ENCODE measurements at regions not wholly inside any gene's neighbourhood (a gene's known extent, or its start where the extent isn't known, plus 50 kb on each side); places are given as distances from the start of the nearest gene placed in this dataset.

GRCh38 chr10:110391541-110391940, 86.8 kb upstream of the SMNDC1 start:
- H3K4me1 Mint-ChIP-seq: peaks cover 19% of the 10 kb centered on the region
- no peak overlapping the region for H2AFZ ChIP-seq
- no peak overlapping the region for H3K4me3 Mint-ChIP-seq
- no peaks in the 10 kb centered on the region for H3K36me3 ChIP-seq (ENCODE audit: insufficient read depth)
- H3F3A ChIP-seq (replicated peaks; ENCODE audit: low read depth): no peaks in the 10 kb centered on the region
- H4K20me1 ChIP-seq (replicated peaks; ENCODE audit: insufficient read depth): no peaks in the 10 kb centered on the region
- no peaks in the 10 kb centered on the region for H3K27me3 ChIP-seq (ENCODE audit: insufficient read depth)
- H3K9me2 ChIP-seq (ENCODE audit: insufficient read depth): no peaks in the 10 kb centered on the region
- peaks cover 15% of the 10 kb centered on the region for H3K27me3 Mint-ChIP-seq (ENCODE audit: insufficient read depth, low read depth, poor library complexity)
- no peaks in the 10 kb centered on the region for H3K9me3 Mint-ChIP-seq
- H3K27ac ChIP-seq (ENCODE audit: low read depth): no peak overlapping the region
- no peak overlapping the region for H3K4me2 ChIP-seq
- no peak overlapping the region for H3K27ac Mint-ChIP-seq
- TF ChIP-seq REST (IDR thresholded peaks at IDR 0.05; ENCODE audit: unreplicated experiment) (no peak), JUNB (IDR thresholded peaks at IDR 0.05; ENCODE audit: unreplicated experiment) (no peak), CTCF (conservative IDR thresholded peaks at IDR 0.05; ENCODE audit: low read depth in 2 of 2) (no peak), EZH2phosphoT487 (IDR thresholded peaks at IDR 0.05; ENCODE audit: unreplicated experiment) (no peak), STAT1 (IDR thresholded peaks at IDR 0.05; ENCODE audit: unreplicated experiment) (no peak), NANOG (IDR thresholded peaks at IDR 0.05; ENCODE audit: borderline replicate concordance) (no peak), CREB1 (CRISPR knock-in tag; IDR thresholded peaks at IDR 0.05; ENCODE audit: low read depth) (no peak), POLR2AphosphoS5 (IDR thresholded peaks at IDR 0.05; ENCODE audit: low read depth) (no peak), ZNF331 (CRISPR knock-in tag; IDR thresholded peaks at IDR 0.05; ENCODE audit: low read depth) (no peak), EZH2 (IDR thresholded peaks at IDR 0.05; ENCODE audit: low read depth, unreplicated experiment) (no peak), ZNF462 (CRISPR knock-in tag; IDR thresholded peaks at IDR 0.05) (no peak), ZNF114 (CRISPR knock-in tag; IDR thresholded peaks at IDR 0.05) (no peak), ETS1 (IDR thresholded peaks at IDR 0.05) (no peak)
- ATAC-seq: no peak
- no peaks in the 10 kb centered on the region for H3K79me2 ChIP-seq (replicated peaks; ENCODE audit: insufficient read depth)
- no peak for DNase-seq (ENCODE audit: low spot score)
- peaks cover 8% of the 10 kb centered on the region for H3K4me1 ChIP-seq (ENCODE audit: insufficient read depth)
- no peak overlapping the region for H3K4me3 ChIP-seq
- no peaks in the 10 kb centered on the region; the same call in 2 of the 3 replicates for H3K36me3 Mint-ChIP-seq (ENCODE audit: low read depth)

Measured in GM23338 (cell line).